OCI-LY7 (cell line): ENCODE measurements at regions not wholly inside any gene's neighbourhood (a gene's known extent, or its start where the extent isn't known, plus 50 kb on each side); places are given as distances from the start of the nearest gene placed in this dataset.

Source experiments
- BruUV-seq: library from RNA; stranded (reverse); fragments of 400-500 nt; replicated peaks from 2 replicates; lab custom pipeline; 2021; lab: Mats Ljungman, UMichigan
- CTCF ChIA-PET: fragments of 300-600 bp; sonication (Branson Sonifier 250); formaldehyde crosslinking; loops from one replicate; lab custom pipeline; 2022; ENCODE audit warnings: antibody characterized with exemption; ENCODE audit not compliant: unreplicated experiment; lab: Charles Lee
- POLR2A ChIA-PET: fragments of 300-600 bp; sonication (Branson Sonifier 250); formaldehyde crosslinking; loops from one replicate; lab custom pipeline; 2022; ENCODE audit warnings: antibody characterized with exemption; lab: Charles Lee
- DNase-seq: peaks from one replicate; pipeline ENCODE4 v3.0.0-alpha.2; 2015; ENCODE audit warnings: low spot score
- H2AFZ ChIP-seq: fragments of 200-600 bp; sonication (generic), shearing (Covaris generic); 2 replicates; pipeline ENCODE4 v1.6.1; 2014; ENCODE audit warnings: mild to moderate bottlenecking, antibody characterized with exemption, low read length, moderate library complexity
- H3K27ac ChIP-seq: fragments of 200-600 bp; sonication (generic); 2 replicates; pipeline ENCODE4 v1.5.1; 2014; ENCODE audit warnings: mixed run types, low read depth, mild to moderate bottlenecking, moderate library complexity, low read length, inconsistent platforms; ENCODE audit not compliant: poor library complexity, severe bottlenecking
- H3K36me3 ChIP-seq: fragments of 200-600 bp; sonication (generic); 2 replicates; pipeline ENCODE4 v1.6.1; 2014; ENCODE audit warnings: mild to moderate bottlenecking, antibody characterized with exemption, low read length, moderate library complexity, mixed read lengths; ENCODE audit not compliant: insufficient read depth
- H3K4me1 ChIP-seq: fragments of 200-600 bp; sonication (generic); 2 replicates; pipeline ENCODE4 v1.5.1; 2014; ENCODE audit warnings: mild to moderate bottlenecking, low read length; ENCODE audit not compliant: insufficient read depth, poor library complexity, severe bottlenecking
- H3K4me2 ChIP-seq: fragments of 200-600 bp; sonication (generic); 2 replicates; pipeline ENCODE4 v1.6.1; 2014; ENCODE audit warnings: mild to moderate bottlenecking, low read length
- H3K4me3 ChIP-seq: fragments of 200-600 bp; sonication (generic); 2 replicates; pipeline ENCODE4 v1.5.1; 2014; ENCODE audit warnings: mild to moderate bottlenecking, low read depth, low read length; ENCODE audit not compliant: poor library complexity, severe bottlenecking
- H3K79me2 ChIP-seq: fragments of 200-600 bp; sonication (generic); 2 replicates; pipeline ENCODE4 v1.6.1; 2016; ENCODE audit warnings: low read depth, mild to moderate bottlenecking, low read length, moderate library complexity, mixed read lengths; ENCODE audit not compliant: insufficient read depth
- H3K9me2 ChIP-seq: fragments of 200-600 bp; sonication (generic); 2 replicates; pipeline ENCODE4 v1.6.1; 2016; ENCODE audit warnings: mild to moderate bottlenecking, low read length, mixed read lengths; ENCODE audit not compliant: insufficient read depth
- H3K9me3 ChIP-seq: fragments of 200-600 bp; sonication (generic); 2 replicates; pipeline ENCODE4 v1.6.1; 2014; ENCODE audit warnings: mild to moderate bottlenecking, mixed run types, low read length, mixed read lengths
- H4K20me1 ChIP-seq: fragments of 200-600 bp; sonication (generic); 2 replicates; pipeline ENCODE4 v1.6.1; 2014; ENCODE audit warnings: mild to moderate bottlenecking, antibody characterized with exemption, low read length, moderate library complexity, mixed read lengths; ENCODE audit not compliant: insufficient read depth
- CTCF ChIP-seq: fragments of 200-600 bp; sonication (generic); conservative IDR thresholded peaks from 2 replicates; pipeline ENCODE4 v1.5.1; 2014; ENCODE audit warnings: mild to moderate bottlenecking, antibody characterized with exemption, low read length, moderate library complexity, mixed read lengths
- EZH2phosphoT487 ChIP-seq: fragments of 200-600 bp; sonication (generic); IDR thresholded peaks from 2 replicates; pipeline ENCODE4 v1.6.1; 2018; ENCODE audit warnings: low read depth, borderline replicate concordance, mild to moderate bottlenecking, mixed run types, antibody characterized with exemption, low read length, moderate library complexity, mixed read lengths
- intact Hi-C: fragments of 100-400 bp; cut with micrococcal nuclease; formaldehyde crosslinking; loops from one replicate; pipeline ENCODE4 v1.10.0; 2022; ENCODE audit not compliant: unreplicated experiment

DNA sequence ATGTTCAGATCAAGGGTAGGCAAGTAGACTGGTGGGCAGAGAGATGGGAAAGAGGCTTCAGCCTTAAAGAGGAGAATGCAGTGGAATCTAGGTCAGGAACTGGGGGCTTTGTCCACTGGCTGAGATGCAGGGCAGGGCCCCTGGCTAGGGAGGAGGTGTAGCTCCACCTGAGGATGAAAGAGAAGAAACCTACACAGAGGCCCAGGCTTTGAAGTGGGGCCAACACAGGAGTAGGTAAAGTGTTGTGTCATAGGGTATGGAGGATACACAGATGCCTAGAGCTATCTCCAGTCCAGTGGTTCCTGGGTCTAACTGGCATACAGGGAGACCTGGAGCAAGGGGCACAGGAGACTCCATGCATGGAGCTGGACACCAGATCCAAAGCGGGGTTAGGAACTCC, 73.5 kb downstream of the RASSF10 start:
- H3K36me3 ChIP-seq: no peaks in the 10 kb centered on the region
- no peak for DNase-seq
- no peaks in the 10 kb centered on the region for H3K9me2 ChIP-seq
- ChIA-PET POLR2A (interaction anchor here (0.7 kb wide), 2 partner anchors 32 to 232 kb away, joined by 3 to 4 read pairs; no protein-coding TSS in a partner anchor), CTCF (no interaction called here)
- intact Hi-C loops: no loop called here
- no peak for TF ChIP-seq EZH2phosphoT487
- TF ChIP-seq CTCF: no peak
- BruUV-seq: no TSS peak
- no peak overlapping the region for H3K4me3 ChIP-seq
- no peaks in the 10 kb centered on the region for H3K79me2 ChIP-seq
- H3K4me2 ChIP-seq: no peak overlapping the region
- no peaks in the 10 kb centered on the region for H3K4me1 ChIP-seq
- no peaks in the 10 kb centered on the region for H4K20me1 ChIP-seq
- no peak overlapping the region for H2AFZ ChIP-seq
- H3K9me3 ChIP-seq: no peaks in the 10 kb centered on the region
- no peak overlapping the region for H3K27ac ChIP-seq

GRCh38 chr11:13090228-13090708, 81.2 kb downstream of the RASSF10 start:
- BruUV-seq: no TSS peak
- Histone ChIP-seq H3K79me2 (no peaks in the 10 kb centered on the region), H3K4me3 (no peak overlapping the region), H4K20me1 (no peaks in the 10 kb centered on the region), H2AFZ (no peak overlapping the region), H3K9me2 (no peaks in the 10 kb centered on the region), H3K27ac (no peak overlapping the region), H3K4me1 (no peaks in the 10 kb centered on the region), H3K36me3 (no peaks in the 10 kb centered on the region), H3K4me2 (no peak overlapping the region), H3K9me3 (no peaks in the 10 kb centered on the region)
- ChIA-PET CTCF (no interaction called here), POLR2A (no interaction called here)
- intact Hi-C loops: no loop called here
- TF ChIP-seq EZH2phosphoT487 (no peak), CTCF (no peak)
- no peak for DNase-seq

GRCh38 chr11:13091373-13091772, 82.3 kb downstream of the RASSF10 start:
- no peak for DNase-seq
- Histone ChIP-seq H3K4me2 (no peak overlapping the region), H3K9me3 (no peaks in the 10 kb centered on the region), H3K27ac (no peak overlapping the region), H3K79me2 (no peaks in the 10 kb centered on the region), H4K20me1 (no peaks in the 10 kb centered on the region), H3K4me1 (no peaks in the 10 kb centered on the region), H3K36me3 (no peaks in the 10 kb centered on the region), H2AFZ (no peak overlapping the region), H3K4me3 (no peak overlapping the region), H3K9me2 (no peaks in the 10 kb centered on the region)
- TF ChIP-seq CTCF (no peak), EZH2phosphoT487 (no peak)
- ChIA-PET CTCF (no interaction called here), POLR2A (interaction anchor here (0.6 kb wide), 1 partner anchor 68 kb away, joined by 3 read pairs; no protein-coding TSS in a partner anchor)
- no TSS peak for BruUV-seq
- intact Hi-C loops: no loop called here
